Prostate gland (tissue), 2 donors: ENCODE measurements at regions not wholly inside any gene's neighbourhood (a gene's known extent, or its start where the extent isn't known, plus 50 kb on each side); places are given as distances from the start of the nearest gene placed in this dataset.

ENCODE experiments used
- DNase-seq: peaks from one replicate; pipeline ENCODE4 v3.0.0-alpha.2; 2019; ENCODE audit warnings: low spot score
- H3K27ac ChIP-seq, 2 donors: fragments of 200-600 bp; sonication (generic); 2 replicates each; pipeline ENCODE4 v1.5.1; 2017 to 2019
- H3K27me3 ChIP-seq: fragments of 200-600 bp; sonication (generic); replicated peaks from 2 replicates; pipeline ENCODE4 v1.5.1; 2019; ENCODE audit not compliant: insufficient read depth
- H3K36me3 ChIP-seq, 2 donors: fragments of 200-600 bp; sonication (generic); 1 replicate in 1 of 2; 2 replicates in 1 of 2; pipeline versions ENCODE4 v1.5.1 to v1.8.1; 2017 to 2019
- H3K4me1 ChIP-seq: fragments of 200-600 bp; sonication (generic); replicated peaks from 2 replicates; pipeline ENCODE4 v1.5.1; 2019
- H3K4me3 ChIP-seq, 2 donors: fragments of 200-600 bp; sonication (generic); 2 replicates each; pipeline ENCODE4 v1.5.1; 2017 to 2019
- H3K9me3 ChIP-seq: fragments of 200-600 bp; sonication (generic); 2 replicates; pipeline ENCODE4 v1.5.1; 2017
- CTCF ChIP-seq, 4 experiments: fragments of 200-600 bp in 2 of 4; fragments of 450-650 bp in 2 of 4; sonication (generic) in 2 of 4; IDR thresholded peaks; 1 replicate in 3 of 4; 2 replicates in 1 of 4; pipeline ENCODE4 v1.5.1; 2016 to 2019; ENCODE audit warnings: antibody characterized with exemption in 4 of 4, mild to moderate bottlenecking in 2 of 4, moderate library complexity in 2 of 4
- POLR2A ChIP-seq: fragments of 450-650 bp; IDR thresholded peaks from one replicate; pipeline ENCODE4 v1.6.1; 2016; ENCODE audit warnings: antibody characterized with exemption, mild to moderate bottlenecking
- POLR2AphosphoS5 ChIP-seq: sonication (generic); formaldehyde crosslinking; IDR thresholded peaks from one replicate; pipeline ENCODE4 v1.6.1; 2017; ENCODE audit warnings: antibody characterized with exemption
- WGBS: methylation state at CpG from one replicate; pipeline ENCODE4 v1.1.5; 2018; 5-methylcytosine and 5-hydroxymethylcytosine counted together
- intact Hi-C: fragments of 100-400 bp; cut with DNase I; formaldehyde crosslinking; loops from one replicate; pipeline ENCODE4 v1.14.2; 2022

DNA sequence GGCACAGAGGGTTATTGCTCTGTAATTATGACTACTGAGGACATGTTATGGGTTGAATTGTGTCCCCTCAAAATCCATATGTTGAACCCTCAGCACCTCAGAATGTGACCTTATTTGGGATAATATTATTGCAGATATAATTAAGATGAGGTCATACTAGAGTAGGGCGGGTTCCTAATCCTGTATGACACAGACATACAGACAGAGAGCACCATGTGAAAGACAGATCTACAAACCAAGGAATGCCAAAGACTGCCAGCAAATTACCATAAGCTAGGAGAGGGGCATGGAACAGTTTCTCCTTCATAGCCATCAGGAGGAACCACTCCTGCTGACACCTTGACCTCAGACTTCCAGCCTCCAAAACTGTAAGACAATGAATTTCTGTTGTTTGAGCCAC lies 115.2 kb upstream of the OTUD4 start:
- H3K9me3 ChIP-seq = no peaks in the 10 kb centered on the region
- intact Hi-C loops = no loop called here
- 100% methylated on average over 1 of the region's 1 CpG for WGBS
- DNase-seq = no peak
- no peaks in the 10 kb centered on the region for H3K27me3 ChIP-seq
- H3K27ac ChIP-seq = no peak overlapping the region
- TF ChIP-seq POLR2AphosphoS5 (no peak), CTCF (IDR thresholded peaks at IDR 0.05) (no peak), POLR2A (no peak)
- H3K4me3 ChIP-seq = no peak overlapping the region
- no peaks in the 10 kb centered on the region for H3K36me3 ChIP-seq
- H3K4me1 ChIP-seq = no peaks in the 10 kb centered on the region

DNA sequence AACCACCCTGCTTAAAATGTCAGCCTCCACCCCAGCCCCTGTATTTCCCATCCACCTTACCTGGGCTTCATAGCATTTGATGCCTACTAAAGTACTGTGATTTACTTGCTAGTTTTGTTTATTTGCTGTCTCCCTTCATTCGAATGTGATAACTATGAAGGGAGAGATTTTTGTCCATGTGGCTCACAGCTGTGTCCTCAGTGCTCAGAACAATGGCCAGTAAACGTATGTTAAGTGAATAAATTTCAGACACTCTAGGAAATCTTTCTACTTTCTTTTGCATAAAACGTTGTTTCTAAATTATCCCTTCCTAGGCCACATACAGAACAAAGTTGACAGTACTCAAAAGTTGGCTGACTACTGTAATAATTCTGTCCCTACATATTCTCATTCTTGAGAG lies 114.7 kb upstream of the OTUD4 start:
- Histone ChIP-seq H3K27me3 (no peaks in the 10 kb centered on the region), H3K9me3 (no peaks in the 10 kb centered on the region), H3K36me3 (no peaks in the 10 kb centered on the region), H3K27ac (no peak overlapping the region), H3K4me1 (no peaks in the 10 kb centered on the region), H3K4me3 (no peak overlapping the region)
- TF ChIP-seq POLR2A (no peak), POLR2AphosphoS5 (no peak), CTCF (IDR thresholded peaks at IDR 0.05) (no peak)
- intact Hi-C loops = no loop called here
- no peak for DNase-seq
- WGBS = 88% methylated on average over 3 of the region's 3 CpGs

DNA sequence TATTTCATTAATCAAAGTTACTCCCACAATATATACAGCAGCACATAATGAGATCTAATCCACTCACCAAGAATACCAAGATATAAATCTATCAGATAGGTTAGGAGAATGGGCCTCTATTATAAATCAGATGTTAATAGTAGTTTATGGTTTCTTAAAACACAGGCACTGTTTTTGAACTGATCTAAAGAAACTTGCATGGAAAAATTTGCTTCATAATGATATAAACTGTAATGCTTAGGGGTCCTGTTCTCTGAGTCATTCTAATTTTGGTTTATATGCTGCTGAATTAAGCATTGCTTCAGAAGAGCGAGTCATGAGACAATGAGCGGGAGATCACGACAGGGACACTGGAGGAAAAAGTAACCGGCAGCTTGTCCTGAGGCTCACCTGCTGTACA lies 113.3 kb upstream of the OTUD4 start:
- 87% methylated on average over 4 of the region's 4 CpGs for WGBS

DNA sequence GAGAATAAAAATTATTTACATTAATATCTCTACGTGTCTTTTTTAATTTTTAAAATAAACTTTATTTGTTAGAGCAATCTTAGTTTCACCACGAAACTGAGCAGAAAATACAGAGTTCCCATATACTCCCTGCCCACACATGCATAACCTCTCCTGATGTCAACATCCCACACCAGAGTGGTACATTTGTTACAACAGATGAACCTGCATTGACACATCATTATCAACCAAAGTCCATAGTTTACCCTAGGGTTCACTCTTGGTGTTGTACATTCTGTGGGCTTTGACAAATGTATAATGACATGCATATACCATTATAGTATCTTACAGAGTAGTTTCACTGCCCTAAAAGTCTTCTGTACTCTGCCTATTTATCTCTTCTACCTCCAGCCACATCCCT lies 110.6 kb upstream of the OTUD4 start:
- H3K4me3 ChIP-seq = no peak overlapping the region
- no peaks in the 10 kb centered on the region for H3K9me3 ChIP-seq
- no peak overlapping the region for H3K27ac ChIP-seq
- H3K4me1 ChIP-seq = no peaks in the 10 kb centered on the region
- no peaks in the 10 kb centered on the region for H3K27me3 ChIP-seq
- no peak for DNase-seq
- no peak for TF ChIP-seq POLR2AphosphoS5
- no peak for TF ChIP-seq CTCF (IDR thresholded peaks at IDR 0.05)
- no peak for TF ChIP-seq POLR2A
- 87% methylated on average over 2 of the region's 2 CpGs for WGBS
- intact Hi-C loops = no loop called here
- no peaks in the 10 kb centered on the region for H3K36me3 ChIP-seq

More for the DNA sequence above, 113.3 kb upstream of the OTUD4 start:
- no peaks in the 10 kb centered on the region for H3K4me1 ChIP-seq
- no peaks in the 10 kb centered on the region for H3K27me3 ChIP-seq
- H3K36me3 ChIP-seq = no peaks in the 10 kb centered on the region
- no peak for DNase-seq
- H3K27ac ChIP-seq = no peak overlapping the region
- H3K9me3 ChIP-seq = no peaks in the 10 kb centered on the region
- no peak overlapping the region for H3K4me3 ChIP-seq
- intact Hi-C loops = no loop called here
- TF ChIP-seq POLR2AphosphoS5 (no peak), CTCF (IDR thresholded peaks at IDR 0.05) (no peak), POLR2A (no peak)

DNA sequence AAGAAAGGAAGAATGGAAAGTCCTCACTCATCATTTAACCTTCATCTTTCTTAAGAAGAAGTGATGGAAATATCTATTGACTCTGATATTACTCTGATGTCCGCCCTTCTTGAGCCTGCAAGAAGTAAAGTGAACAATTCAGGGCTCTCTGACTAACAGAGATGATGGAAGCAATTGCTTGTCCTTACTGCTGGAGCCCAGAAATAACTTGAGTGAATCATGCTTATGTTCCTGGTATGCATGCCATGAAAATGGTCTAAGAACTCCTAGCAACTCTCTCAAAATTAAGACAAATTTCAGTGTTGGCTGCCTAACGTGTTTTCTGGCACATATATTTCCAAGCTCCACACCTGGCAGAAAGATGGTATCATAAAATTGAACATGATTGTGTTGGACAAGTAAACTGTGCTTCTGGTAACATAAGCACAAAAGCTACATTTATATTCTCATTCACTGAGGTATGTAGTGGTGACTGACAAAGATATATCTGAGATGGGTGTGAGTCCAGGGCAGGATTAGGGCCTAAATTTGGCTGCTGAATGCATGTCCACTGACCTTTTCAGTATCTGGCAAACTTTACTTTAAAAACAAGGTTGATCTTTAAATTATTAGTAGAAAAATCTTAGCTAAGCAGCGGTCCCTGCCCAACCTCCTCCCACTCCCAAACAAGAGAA lies 109.2 kb upstream of the OTUD4 start:
- no peak overlapping the region for H3K4me3 ChIP-seq
- no peaks in the 10 kb centered on the region for H3K27me3 ChIP-seq
- intact Hi-C loops = no loop called here
- no peaks in the 10 kb centered on the region for H3K9me3 ChIP-seq
- H3K36me3 ChIP-seq = no peaks in the 10 kb centered on the region
- no peak overlapping the region for H3K27ac ChIP-seq
- WGBS = 63% methylated on average over 3 of the region's 3 CpGs
- DNase-seq = no peak
- H3K4me1 ChIP-seq = no peaks in the 10 kb centered on the region
- TF ChIP-seq POLR2AphosphoS5 = no peak
- TF ChIP-seq POLR2A = no peak
- no peak for TF ChIP-seq CTCF (IDR thresholded peaks at IDR 0.05)
